Left forelimb (tissue), 1 donor: ENCODE measurements at regions not wholly inside any gene's neighbourhood (a gene's known extent, or its start where the extent isn't known, plus 50 kb on each side); places are given as distances from the start of the nearest gene placed in this dataset.

ENCODE experiments used
- DNase-seq: peaks from one replicate; pipeline ENCODE4 v3.0.0-alpha.2; 2018; ENCODE audit warnings: low spot score

DNA sequence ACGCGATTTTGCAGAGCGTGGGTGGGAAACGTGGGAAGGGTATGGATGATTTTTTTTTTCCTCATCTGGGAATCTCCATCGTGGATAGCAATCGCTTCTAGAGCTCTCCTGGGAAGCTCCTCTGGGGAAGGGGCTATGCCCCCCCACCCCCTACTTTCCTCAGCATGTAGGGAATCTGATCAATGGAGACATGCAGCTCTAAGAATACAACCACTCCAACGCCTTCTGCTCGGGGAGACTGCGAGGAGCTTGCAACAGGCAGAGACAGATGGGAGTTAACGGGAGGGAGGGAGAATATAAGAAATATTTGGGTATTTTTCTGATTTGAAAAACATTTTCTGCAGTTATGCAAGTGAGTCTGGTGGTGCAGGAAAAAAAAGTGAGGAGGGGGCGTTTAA lies 104.6 kb upstream of the HSD17B12 start:
- no peak for DNase-seq

DNA sequence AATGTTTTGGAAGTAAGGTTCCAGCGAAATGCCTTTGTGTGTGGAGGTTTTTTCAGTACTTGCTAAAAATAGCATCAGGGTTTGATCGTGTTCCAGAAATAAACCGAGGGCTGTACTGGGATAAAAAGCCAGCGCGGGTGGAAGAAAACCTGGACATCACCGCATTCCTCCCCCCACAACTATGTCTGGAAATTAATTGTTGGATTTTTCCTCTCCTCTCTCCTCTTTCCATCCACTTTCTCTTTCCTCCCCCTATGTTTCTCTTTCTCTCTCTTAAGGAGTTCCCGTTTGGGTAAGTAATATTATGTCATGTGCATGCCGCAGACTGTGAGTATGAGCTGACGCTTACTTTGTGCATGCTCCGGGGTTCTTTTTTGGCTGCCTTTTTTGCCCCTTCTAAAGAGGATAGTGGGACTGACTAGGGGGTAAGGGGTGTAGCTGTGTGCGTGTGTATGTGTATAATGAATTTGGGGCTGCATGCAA lies 104.2 kb upstream of the HSD17B12 start:
- no peak for DNase-seq

DNA sequence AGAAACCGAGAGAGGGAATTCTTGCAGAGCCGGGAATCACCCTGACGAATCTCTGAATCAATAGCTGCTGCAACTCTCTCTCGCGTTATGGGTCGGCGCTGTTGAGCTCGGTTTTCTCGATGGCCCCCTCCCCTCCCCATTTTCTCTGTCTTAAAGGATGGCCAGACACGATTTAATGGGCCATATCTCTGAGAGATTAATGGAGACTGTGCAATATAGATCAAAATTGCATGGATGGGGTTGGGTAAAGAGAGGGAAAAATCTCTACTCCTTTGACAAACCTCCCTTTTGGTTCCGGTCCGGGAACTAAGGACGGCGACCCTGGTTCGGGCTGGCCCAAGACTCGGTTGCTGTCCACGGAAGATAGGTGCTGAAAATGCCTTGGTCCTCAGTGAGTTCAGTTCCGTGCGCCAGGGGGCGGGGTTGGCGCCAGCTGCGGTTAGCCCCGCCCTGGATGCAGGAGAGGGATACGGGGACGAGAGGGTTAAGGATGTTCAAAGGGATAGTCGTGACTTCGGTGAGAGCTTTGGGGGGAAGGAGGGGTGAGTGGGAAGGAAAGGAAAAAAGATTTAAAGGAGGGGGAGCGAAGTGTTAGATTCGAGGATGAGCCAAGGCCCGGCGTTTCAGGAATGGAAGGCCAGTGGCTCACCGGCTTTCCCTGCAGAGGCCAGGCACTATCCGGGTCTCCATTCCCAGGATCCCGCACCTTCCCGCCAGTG lies 103.6 kb upstream of the HSD17B12 start:
- DNase-seq: no peak

DNA sequence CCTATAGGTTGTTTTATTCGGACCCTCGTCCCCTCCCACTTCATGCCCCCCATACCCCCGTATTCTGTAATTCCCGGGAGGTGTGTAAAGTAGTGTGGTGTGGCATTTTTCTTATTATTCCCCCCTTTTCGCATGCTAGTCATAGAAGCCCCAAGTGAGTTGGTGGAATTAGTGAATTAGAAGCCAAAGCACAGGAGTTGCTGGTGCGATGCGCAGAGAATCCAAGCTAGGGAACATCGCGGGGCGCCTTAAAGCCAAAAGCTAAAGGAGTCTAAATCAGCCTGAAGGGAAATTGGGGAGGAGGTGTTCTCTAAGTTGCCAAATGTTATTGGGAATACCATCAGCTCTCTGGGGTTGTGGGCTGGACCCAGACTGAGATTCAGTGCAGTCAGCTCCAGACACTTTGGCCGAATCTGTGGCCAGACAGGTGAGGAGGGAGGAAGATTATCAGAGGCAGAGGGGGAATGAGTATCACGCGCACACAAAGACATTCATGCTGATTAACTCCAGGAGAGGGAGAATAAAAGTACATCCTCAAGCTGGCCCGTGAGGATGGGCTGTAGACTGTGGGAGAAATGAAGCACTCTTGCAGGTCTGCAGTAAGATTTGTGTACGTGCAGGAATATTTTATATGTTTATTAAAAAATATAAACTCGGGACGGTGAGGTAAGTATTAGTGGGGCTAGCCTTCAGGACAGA lies 102.8 kb upstream of the HSD17B12 start:
- no peak for DNase-seq

DNA sequence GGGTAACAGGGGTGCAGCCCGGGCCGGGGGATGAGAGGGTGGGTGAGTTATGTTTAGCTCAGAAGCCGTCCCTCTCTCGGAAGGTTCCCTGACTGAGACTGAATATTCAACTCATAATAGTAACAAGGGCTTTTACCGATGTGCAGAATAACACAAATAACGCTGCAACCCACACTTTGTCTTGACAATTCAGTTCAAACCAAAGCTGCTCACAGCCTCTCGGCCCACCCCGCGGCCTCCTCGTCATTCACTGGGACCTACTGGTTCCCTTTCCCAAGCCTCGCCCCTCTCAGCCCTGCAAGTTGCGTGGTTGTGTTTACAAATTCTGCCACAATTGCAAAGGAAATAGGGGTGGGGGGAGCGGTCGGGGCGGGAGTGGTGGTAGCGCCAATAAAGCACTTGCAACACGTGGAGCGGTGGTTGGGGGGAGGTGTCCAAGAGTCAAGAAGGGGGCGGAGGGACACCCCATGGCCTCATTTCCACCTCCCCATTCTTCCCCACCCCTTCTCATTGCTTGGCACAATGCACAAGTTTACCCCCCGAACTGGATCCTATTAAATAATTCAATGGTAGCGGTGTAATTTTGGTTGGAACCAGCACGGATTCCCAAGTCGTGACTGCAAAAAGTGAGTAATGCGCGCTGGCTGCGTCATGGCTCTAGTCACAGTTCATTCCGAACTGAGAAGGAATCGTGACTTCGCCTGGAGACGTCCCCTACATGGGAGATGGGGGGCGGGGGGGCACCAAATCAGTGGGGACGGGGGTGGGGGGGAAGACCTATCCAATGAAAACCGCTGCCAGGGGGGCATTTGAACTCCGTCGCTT lies 102.0 kb upstream of the HSD17B12 start:
- DNase-seq: no peak

DNA sequence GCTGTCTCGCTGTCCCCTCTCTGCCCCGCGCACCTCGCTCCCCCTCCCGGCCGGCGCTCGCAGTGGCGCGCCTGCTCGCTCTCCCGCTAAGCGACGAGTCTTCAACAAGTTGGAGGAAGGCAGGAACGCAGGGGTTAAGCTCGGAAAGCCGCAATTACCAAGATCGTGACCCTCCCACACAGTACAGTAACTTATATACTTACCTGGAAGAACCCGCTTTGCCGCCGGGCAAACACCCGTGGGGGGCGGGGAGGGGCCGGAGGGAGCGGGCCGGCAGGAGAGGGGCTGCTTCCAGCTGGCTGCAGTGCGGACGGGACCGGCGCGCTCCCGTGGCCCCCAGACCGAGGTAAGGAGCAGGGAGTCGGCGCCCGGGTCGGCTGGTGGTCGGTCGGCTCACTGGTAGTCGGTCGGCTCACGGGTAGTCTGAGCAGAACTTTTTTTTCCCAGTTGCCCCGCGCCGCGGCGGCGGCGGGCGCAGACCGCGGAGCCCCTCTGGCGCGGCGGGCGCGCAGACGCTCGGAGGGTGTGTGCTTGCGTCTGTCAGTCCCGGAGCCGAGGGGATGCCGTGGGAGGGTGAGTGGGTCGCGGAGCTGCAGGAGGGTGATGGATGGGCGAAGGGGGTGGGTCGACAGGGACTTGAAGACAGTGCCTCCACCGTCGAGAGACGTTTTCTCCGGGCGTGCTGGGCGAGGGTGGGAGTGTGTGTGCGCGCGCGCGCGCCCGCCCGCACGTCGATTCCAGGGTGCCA lies 101.2 kb upstream of the HSD17B12 start:
- no peak for DNase-seq

DNA sequence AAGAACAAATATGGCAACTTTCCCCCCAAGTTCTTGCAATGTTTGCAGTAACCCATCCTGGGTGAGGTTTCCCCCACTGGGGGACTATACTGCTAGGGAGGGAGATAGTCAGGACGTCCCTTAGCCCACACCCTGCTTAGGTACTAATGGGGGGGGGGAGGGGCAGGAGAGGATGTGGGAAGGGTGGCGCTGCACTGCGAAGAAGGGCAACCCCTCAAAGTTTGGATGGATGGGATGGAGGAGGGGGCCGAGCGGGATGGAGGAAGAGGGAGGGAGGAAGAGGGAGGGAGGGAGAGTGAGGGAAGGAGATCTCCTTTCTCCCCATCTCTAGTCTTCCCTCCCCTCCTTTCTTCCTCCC lies 100.6 kb upstream of the HSD17B12 start:
- no peak for DNase-seq

DNA sequence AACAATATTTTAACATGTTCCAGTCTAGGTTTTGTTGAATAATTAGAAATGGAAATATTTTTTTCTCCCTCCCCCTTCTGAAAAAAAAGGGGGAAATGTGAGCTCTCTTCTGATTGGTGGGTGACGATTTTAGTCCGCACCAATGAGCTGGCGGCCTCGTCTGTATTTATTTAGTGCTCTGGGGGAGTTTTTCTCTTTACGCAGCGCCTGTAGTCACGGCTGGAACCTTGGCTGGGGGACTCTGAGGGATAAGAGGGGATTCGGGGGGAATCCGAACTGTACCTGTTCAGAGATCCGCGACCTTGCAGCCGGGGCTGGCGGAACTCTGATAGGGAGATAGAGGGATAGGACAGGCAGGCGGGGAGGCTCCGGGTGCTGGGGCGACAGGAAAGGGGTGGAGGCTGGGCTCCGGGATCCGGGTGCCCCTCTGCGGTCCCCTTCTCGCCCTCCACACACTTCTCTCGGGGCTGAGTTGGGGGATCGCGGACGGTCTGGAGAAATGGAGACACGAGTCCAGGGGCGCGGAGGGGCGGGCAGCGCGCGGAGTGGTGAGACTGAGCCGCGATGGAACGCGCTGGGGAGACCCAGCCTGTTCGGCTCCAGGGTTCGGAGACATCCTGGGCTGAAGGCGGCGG lies 99.7 kb upstream of the HSD17B12 start:
- DNase-seq: no peak

DNA sequence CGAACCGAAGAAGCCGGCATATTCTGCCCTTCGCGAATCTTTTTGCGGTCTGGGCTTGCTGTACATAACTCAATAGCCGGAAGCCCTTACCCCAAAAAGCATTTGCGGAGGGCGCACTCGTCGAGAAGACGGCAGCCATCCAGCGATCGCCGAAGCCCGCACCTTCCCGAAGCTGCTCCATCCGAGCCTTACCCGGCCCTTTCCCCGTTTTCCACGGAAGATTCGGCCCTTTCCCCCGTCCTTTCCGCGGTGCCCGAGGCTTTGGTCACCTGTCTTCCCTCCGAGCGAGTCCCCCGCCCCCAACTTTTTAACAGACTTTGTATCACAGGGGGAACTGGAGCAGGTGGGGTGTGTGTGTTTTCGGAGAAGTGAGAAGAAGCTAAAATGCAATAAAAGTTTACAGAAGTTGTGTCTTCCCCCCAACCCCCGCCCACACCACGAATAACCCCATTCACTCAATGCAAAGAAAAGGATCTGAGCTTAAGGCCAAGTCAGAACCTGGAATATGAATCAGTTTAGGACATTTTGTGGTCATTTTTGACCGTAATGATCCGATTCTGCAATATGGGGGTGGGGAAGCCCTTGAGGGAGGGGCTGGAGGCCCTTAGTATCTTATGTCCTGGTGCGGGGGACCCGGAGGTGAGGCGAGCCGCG lies 99.0 kb upstream of the HSD17B12 start:
- no peak for DNase-seq

DNA sequence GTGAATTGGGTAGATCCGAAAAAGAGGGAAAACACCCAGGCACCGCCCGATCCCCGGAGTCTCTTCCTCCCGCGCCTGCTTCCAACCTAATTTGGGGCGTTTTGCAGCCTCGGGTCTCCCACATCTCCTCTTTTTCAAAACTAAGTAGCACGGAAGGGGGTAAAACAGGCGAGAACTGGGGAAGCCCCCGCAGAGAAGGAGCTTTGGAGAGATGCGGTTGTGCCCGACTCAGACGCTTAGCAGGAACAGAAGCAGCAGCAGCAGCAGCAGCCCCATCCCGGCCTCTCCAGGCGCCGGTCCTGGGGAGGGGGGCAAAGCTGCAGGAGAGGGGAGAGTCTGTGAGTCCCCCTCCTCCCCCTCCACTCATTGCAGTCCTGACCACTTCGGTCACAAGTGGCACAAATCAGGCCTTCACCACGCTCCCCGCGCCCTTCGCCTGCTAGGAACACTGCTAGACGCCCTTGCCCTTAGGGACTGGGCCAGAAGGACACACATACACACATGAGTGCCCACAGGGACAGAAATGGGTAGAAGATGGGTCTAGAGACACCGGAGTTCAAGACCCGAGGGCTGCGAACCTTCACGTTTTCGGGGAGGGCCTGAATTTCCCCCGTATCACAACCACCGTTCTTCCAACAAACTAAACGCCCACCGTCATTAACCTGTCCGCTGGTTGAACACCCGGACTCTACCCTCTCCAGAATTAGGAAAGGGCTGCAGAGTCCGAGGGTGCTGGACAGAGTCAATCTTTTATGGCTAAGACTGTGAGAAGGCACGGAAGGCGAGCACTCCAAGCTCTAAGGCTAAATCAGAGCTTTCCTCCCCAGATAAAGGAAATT lies 98.3 kb upstream of the HSD17B12 start:
- no peak for DNase-seq

DNA sequence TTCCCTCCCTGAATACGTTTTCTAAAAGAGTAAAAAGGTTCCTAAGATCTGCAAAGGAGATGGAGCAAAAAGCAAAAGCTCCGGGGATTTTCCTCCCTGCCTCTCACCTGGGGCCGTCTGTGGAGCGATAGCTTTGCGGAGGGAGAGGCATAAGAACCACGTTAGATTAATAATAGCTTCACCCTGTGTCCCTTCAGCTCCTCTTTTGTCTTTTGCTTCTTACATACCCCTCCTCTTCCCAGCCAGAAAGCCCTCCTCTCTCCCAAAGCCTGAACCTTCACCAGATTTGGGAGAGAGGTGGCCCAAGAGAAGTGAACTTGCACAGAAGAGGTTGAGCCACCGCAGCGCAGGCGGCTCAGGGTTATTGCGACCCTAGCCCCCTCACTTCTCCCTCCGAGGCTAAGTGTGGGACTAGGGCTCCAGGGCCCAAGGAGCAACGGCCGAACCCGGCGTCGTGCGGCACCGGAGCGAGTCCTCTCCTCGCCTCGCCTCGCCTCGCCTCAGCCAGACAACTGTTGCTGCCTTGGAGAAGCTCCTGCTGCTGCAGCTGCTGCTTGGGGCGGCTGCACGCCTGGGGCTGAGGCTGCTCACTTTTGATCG lies 97.6 kb upstream of the HSD17B12 start:
- no peak for DNase-seq

DNA sequence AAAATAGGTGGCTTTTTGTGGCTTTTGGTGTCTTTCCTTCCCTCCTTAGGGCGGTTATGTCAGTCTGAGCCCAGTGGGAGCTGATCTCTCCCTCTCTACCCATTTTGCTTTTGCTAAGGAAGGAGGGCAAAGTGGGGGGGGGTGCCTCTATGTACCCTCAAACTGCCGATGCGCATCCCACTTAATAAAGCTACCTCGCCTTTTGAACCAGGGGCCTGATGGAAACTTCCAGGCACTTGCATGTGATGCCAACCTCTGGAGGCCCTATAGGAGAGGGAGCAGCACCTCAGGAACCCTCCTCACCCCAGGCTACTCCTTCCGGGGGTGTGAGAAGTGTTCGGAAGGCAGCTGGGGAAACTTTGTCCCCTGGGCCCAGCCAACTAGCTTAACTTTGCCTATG lies 97.0 kb upstream of the HSD17B12 start:
- no peak for DNase-seq

DNA sequence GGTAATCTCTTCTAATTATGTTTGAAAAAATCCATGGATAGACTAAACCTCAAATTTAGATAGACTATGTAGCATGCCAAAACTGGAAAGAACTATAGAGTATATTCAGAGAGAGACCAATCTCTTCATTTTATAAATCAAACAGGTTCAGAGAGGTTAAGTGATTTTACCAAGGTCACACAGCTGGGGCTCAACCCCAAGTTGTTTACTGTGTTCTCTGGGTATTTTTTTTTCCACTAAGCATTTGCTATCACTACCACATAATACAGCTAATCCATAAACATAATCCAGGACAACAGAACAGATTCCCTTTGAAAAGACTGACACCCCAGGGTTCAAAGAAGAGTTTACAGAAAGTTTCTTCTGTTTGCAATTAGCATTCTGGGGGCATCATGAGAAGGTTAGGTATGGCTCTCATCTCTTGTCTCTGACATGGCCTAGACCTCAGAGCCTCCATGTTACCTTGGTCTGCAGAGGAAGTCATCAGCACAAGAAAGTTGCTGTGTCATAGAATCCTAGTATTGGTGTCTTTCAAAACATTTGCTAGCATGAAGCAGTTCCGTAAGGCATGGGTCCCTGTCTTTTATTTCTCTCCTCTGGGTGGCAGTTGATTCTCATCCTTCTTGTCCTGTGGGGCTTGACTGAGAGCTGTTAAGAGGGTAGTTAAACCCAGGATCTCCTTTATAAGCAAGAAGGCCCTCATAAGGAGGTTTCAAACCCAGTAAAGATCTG lies 94.5 kb upstream of the HSD17B12 start:
- DNase-seq: no peak

DNA sequence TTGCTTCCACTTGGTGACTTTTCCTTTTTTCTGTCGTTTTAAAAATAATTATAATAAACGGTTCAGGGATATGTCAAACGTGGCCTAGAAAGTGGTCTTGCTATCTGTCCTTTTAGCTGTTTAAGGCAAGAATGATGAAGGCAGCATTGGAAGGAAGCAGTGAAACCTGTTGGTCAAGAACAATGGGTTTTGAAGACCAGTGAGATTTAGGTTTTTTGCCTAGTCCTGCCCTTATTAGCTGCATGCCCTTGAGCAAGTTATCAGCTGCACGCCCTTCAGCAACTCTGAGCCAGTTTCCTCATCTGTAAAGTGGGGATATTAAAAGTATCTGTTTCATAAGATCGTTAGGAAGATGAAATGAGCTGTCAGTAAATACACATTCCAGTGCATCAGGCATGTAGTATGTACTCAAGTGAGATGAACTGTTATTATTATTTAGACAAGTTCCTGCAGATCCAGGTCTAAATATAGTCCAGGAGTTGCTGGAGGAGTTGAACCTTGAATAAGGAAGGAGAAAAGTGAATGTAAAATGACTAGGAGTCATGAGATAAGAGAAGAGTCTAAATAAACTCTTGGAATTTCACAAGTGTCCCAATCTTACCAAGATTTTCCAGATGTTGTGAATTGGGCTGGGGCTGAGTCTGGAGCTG lies 90.8 kb upstream of the HSD17B12 start:
- DNase-seq: no peak

DNA sequence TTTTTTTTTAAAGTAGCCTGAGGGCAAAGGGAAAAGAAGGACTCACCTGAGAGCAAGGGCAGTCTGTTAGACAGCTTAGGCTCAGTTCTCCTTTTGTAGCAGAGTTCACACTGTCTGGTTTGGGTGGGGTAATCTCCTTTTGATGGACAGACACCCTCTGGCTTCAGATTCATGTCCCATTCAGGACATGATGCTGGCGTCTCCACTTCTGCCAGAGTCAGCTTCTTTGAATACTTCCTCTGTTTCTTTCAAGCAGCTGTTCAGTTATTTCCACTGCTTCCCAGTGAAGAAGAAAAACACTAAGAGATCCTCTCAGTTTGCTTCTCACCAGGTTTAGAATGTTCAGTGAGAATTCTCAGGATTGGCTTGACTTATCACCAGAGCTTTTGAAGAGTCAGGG lies 79.0 kb upstream of the HSD17B12 start:
- DNase-seq: no peak

DNA sequence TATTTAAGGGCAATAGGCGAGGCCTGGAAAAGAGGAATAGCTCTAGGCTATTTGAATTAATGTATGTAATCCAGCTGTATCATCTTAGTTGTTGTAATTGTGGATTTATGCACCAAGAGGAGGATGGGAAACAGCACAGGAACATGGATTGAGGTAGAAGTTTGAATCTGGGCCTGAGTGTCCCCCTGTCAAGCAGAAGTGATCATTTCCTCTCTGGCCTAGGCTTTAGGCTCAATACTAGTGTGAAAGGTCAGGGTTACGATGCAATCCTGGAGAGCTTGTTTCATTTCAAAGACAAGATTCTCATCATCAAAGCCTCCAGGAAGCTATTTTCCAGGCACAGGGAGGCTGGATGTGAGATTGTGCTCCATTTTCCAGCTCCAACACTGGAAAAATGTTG lies 77.9 kb upstream of the HSD17B12 start:
- DNase-seq: no peak

DNA sequence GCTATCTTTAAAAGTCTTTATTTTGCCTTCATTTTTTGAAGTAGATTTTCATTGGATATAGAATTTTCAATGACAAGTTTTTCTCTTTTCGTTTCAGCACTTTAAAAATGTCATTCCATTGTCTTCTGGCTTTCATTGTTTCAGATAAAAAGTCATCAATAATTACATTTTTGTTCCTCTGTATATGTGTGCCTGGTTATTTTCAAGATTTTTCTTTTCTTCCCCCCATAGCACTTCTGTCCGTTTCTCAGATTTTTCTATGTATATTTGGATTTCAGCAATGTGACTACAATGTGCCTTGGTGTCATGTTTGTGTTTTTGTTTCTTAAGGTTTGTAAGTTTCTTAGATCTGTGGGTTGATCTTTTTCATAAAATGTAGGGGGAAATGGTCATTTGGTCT lies 66.3 kb upstream of the HSD17B12 start:
- no peak for DNase-seq

DNA sequence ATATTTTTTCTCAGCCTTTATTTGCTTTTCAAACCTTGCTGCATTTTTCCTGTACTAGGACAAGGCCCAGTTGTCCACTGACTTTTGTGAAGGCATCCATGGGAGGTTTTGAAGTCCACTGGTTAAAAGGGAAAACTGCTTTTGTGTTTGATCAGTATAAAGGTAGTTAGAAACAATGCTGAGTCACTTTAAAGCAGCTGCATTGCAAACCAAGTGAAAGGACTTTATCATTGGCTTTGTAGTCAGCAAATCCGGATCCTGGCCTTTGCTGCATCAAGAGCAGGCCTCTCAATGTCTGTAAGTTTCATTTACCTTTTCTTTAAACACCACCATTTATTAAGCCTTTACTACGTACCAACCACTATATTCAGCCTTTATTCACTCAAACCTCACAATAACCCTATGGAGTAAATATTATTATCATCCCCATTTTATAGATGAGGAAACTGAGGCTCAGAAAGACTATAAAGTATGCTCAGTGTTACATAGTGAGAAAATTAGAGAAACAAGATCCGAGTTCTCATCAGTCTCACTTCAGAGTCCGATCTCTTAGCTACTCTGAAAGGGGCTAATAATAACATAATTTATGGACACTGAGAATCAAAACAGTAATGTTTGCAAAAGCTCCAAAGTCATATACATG lies 60.6 kb upstream of the HSD17B12 start:
- DNase-seq: no peak
